Lung (tissue), 11 donors: ENCODE measurements at regions not wholly inside any gene's neighbourhood (a gene's known extent, or its start where the extent isn't known, plus 50 kb on each side); places are given as distances from the start of the nearest gene placed in this dataset.

Experiments
- ATAC-seq: fragments of 200-7000 bp; cut with Tn5 transposase; one replicate; pipeline ENCODE4 v1.9.1; 2020; ENCODE audit warnings: moderate number of reproducible peaks; ENCODE audit not compliant: insufficient read depth, low FRiP score
- DNase-seq, 3 donors: peaks; one replicate each; pipeline ENCODE4 v3.0.0-alpha.2; 2013 to 2017
- H3K27ac ChIP-seq, 2 donors: one replicate each; pipeline ENCODE4 v1.5.1; 2013; ENCODE audit warnings: mild to moderate bottlenecking in 2 of 2, moderate library complexity in 2 of 2, control low read depth in 1 of 2, inconsistent platforms in 1 of 2, low read depth in 1 of 2, low read length in 1 of 2
- H3K27me3 ChIP-seq, 3 donors: one replicate each; pipeline ENCODE4 v1.5.1; 2013; ENCODE audit warnings: low read length in 2 of 3; ENCODE audit not compliant: control insufficient read depth in 3 of 3, insufficient read depth in 3 of 3
- H3K36me3 ChIP-seq, 4 donors: one replicate each; pipeline ENCODE4 v1.5.1; 2013; ENCODE audit warnings: low read length in 4 of 4, mild to moderate bottlenecking in 1 of 4, moderate library complexity in 1 of 4; ENCODE audit not compliant: control insufficient read depth in 4 of 4, insufficient read depth in 4 of 4
- H3K4me1 ChIP-seq, 5 donors: one replicate each; pipeline ENCODE4 v1.5.1; 2013; ENCODE audit warnings: low read length in 5 of 5, mild to moderate bottlenecking in 2 of 5, moderate library complexity in 1 of 5; ENCODE audit not compliant: control insufficient read depth in 5 of 5, insufficient read depth in 5 of 5
- H3K4me3 ChIP-seq: one replicate; pipeline ENCODE4 v1.5.1; 2013; ENCODE audit warnings: mild to moderate bottlenecking, control low read depth, moderate library complexity
- H3K9ac ChIP-seq, 2 donors: one replicate each; pipeline ENCODE4 v1.5.1; 2013; ENCODE audit warnings: low read length in 2 of 2, control low read depth in 1 of 2; ENCODE audit not compliant: insufficient read depth in 1 of 2
- H3K9me3 ChIP-seq, 4 donors: one replicate each; pipeline ENCODE4 v1.5.1; 2013; ENCODE audit warnings: low read length in 3 of 4, mild to moderate bottlenecking in 1 of 4, moderate library complexity in 1 of 4; ENCODE audit not compliant: control insufficient read depth in 4 of 4, insufficient read depth in 3 of 4
- WGBS, 2 donors: extraction: QIAGEN DNeasy Blood & Tissue Kit; methylation state at CpG; one replicate each; pipeline ENCODE4 v1.1.7; 2013; 5-methylcytosine and 5-hydroxymethylcytosine counted together
- TF ChIP-seq, protein P1 (sequence below): IDR thresholded peaks from 2 replicates; pipeline ENCODE4 v1.5.1; 2012; ENCODE audit warnings: mild to moderate bottlenecking; ENCODE audit errors: control extremely low read depth, extremely low read depth
- donor health status: control.
- donor health status: control.
- donor health status: Bipolar disorder and iron deficiency.
- donor health status: healthy.
- donor health status: DM: yes; HTN: yes; CAD: no.

DNA sequence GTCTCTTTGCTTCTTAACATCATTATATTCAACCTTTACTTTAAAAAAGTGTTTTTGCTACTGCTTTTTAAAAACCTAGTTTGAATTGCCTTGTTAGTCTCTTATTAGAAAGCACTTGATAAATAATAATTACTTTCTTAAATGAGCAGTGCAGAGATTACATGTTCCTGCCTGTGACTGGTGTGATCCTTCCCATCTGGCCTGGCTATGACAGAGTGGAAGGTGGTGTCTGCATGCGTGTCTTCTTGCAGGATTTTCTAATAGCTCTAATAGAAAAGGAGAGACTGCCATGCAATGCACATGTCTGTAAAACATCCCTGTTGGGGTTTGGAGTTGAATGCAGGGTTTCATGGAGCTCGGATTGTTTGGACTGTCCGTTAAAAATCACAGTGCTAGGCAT lies 425.8 kb upstream of the TPM1 start:
- Histone ChIP-seq H3K4me1 (peaks cover 0 to 11% (median 4%) of the 10 kb centered on the region in 5 donors), H3K27ac (no peak overlapping the region), H3K36me3 (no peaks in the 10 kb centered on the region), H3K9ac (no peak overlapping the region), H3K27me3 (no peaks in the 10 kb centered on the region), H3K9me3 (peaks cover 0 to 2% (median 0%) of the 10 kb centered on the region in 4 donors), H3K4me3 (no peak overlapping the region)
- no peak for ATAC-seq
- peak in 1 of 3 donors; percentile 18 for DNase-seq
- TF ChIP-seq, protein P1, sequence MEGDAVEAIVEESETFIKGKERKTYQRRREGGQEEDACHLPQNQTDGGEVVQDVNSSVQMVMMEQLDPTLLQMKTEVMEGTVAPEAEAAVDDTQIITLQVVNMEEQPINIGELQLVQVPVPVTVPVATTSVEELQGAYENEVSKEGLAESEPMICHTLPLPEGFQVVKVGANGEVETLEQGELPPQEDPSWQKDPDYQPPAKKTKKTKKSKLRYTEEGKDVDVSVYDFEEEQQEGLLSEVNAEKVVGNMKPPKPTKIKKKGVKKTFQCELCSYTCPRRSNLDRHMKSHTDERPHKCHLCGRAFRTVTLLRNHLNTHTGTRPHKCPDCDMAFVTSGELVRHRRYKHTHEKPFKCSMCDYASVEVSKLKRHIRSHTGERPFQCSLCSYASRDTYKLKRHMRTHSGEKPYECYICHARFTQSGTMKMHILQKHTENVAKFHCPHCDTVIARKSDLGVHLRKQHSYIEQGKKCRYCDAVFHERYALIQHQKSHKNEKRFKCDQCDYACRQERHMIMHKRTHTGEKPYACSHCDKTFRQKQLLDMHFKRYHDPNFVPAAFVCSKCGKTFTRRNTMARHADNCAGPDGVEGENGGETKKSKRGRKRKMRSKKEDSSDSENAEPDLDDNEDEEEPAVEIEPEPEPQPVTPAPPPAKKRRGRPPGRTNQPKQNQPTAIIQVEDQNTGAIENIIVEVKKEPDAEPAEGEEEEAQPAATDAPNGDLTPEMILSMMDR = no peak
- 82 to 89% methylated on average over 3 of the region's 3 CpGs for WGBS, 2 donors

DNA sequence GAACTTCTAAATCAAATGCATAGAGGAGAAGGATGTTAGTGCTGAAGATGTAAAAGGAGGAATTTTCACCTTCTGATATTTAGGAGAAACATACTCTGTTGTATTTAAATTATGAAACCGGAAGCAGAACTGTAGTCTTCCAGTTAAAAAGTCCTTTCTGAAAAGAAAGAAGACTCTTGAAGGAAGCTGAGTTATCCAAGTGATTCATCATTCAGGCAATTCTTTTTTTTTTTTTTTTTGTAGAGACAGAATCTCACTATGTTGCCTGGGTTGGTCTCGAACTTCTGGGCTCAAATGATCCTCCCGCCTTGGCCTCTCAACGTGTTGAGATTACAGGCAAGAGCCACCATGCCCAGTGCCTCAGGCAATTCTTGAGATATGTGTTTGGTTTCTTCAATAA lies 424.8 kb upstream of the TPM1 start:
- no peak for ATAC-seq
- Histone ChIP-seq H3K4me1 (peaks cover 0 to 11% (median 4%) of the 10 kb centered on the region in 5 donors), H3K36me3 (no peaks in the 10 kb centered on the region), H3K9ac (no peak overlapping the region), H3K27me3 (no peaks in the 10 kb centered on the region), H3K27ac (no peak overlapping the region), H3K9me3 (peaks cover 0 to 2% (median 0%) of the 10 kb centered on the region in 4 donors), H3K4me3 (no peak overlapping the region)
- 91 to 99% methylated on average over 4 of the region's 4 CpGs for WGBS, 2 donors
- TF ChIP-seq, protein P1 = no peak
- DNase-seq = no peak

DNA sequence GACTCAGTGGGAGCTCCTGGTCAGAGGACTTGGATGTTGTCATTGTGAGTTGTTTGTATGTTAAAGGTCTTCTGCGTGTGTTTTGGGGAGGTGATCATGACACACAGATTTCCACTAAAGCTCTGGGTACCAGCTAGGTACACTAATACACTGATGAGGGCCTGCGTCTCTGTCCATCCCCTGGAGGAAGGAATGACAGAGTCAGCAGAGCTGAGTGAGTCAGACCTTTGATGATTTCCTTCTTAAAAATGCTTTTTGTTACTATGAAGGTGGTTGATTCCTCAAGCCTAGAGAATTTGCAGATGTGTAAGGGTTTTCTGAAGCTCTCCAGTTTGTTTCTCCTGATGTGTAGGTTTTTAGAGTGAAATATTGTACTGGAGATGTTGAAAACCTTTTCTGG lies 424.1 kb upstream of the TPM1 start:
- DNase-seq (no peak), ATAC-seq (no peak)
- Histone ChIP-seq H3K9me3 (peaks cover 0 to 2% (median 0%) of the 10 kb centered on the region in 4 donors), H3K4me3 (no peak overlapping the region), H3K27ac (no peak overlapping the region), H3K9ac (no peak overlapping the region), H3K27me3 (no peaks in the 10 kb centered on the region), H3K36me3 (no peaks in the 10 kb centered on the region), H3K4me1 (peaks cover 0 to 11% (median 4%) of the 10 kb centered on the region in 5 donors)
- WGBS, 2 donors = 92% methylated on average over 2 of the region's 2 CpGs
- TF ChIP-seq, protein P1 = no peak

DNA sequence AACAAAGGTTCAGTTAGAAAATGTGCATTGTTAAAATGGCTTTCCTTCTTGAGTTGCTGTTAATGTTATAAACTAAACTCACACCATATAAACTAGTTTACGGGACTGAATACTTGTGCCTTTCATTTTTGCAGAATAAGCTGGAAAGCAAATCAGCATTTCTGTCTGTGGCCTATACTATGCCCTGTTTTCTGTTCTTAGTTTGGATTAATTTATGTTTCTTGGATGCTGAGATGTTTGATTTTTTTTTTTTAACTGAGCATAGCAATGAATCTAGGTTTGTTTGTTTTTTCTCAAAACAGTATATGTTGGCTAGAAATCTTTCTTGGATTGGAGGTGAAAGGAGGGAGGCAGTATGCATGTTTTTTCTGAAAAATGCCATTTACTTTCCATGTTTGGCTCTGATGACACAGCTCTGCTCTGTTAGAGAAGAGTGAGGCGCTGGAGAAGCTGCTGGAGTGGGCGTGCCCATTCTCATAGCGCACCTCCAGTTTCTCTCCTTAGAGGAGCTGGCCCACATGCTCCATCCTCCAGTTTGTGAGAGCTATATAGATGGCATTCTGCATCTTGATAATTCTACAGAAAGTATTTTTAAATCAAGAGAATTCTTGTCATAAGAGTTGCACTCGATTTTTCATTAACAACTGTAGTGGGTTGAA lies 423.6 kb upstream of the TPM1 start:
- DNase-seq (peak in 1 of 3 donors; percentile 17), ATAC-seq (no peak)
- Histone ChIP-seq H3K4me3 (no peak overlapping the region), H3K9ac (no peak overlapping the region), H3K27me3 (no peaks in the 10 kb centered on the region), H3K4me1 (peaks cover 0 to 11% (median 4%) of the 10 kb centered on the region in 5 donors), H3K36me3 (no peaks in the 10 kb centered on the region), H3K27ac (no peak overlapping the region), H3K9me3 (peaks cover 0 to 2% (median 0%) of the 10 kb centered on the region in 4 donors)
- TF ChIP-seq, protein P1 = no peak
- WGBS, 2 donors = 91 to 98% methylated on average over 5 of the region's 5 CpGs
